OCI-LY1 (cell line): ENCODE measurements at regions not wholly inside any gene's neighbourhood (a gene's known extent, or its start where the extent isn't known, plus 50 kb on each side); places are given as distances from the start of the nearest gene placed in this dataset.

Experiments
- H2AFZ ChIP-seq: fragments of 200-600 bp; sonication (generic), shearing (Covaris generic); 2 replicates; pipeline ENCODE4 v1.6.0; 2014; ENCODE audit warnings: antibody characterized with exemption, mild to moderate bottlenecking, low read length
- H3F3A ChIP-seq: fragments of 200-600 bp; sonication (generic), shearing (Covaris generic); 2 replicates; pipeline ENCODE4 v1.6.0; 2014; ENCODE audit warnings: mild to moderate bottlenecking, antibody characterized with exemption, low read length, moderate library complexity; ENCODE audit not compliant: insufficient read depth
- H3K27ac ChIP-seq: fragments of 200-600 bp; sonication (generic); 2 replicates; pipeline ENCODE4 v1.5.1; 2014; ENCODE audit warnings: low read length, mixed run types, mild to moderate bottlenecking, low read depth; ENCODE audit not compliant: poor library complexity, severe bottlenecking
- H3K27me3 ChIP-seq: fragments of 200-600 bp; sonication (generic); 2 replicates; pipeline ENCODE4 v1.6.0; 2014; ENCODE audit warnings: antibody characterized with exemption, mild to moderate bottlenecking, low read length, moderate library complexity; ENCODE audit not compliant: insufficient read depth
- H3K36me3 ChIP-seq: fragments of 200-600 bp; sonication (generic); 2 replicates; pipeline ENCODE4 v1.6.1; 2014; ENCODE audit warnings: mild to moderate bottlenecking, antibody characterized with exemption, low read length, moderate library complexity, mixed read lengths; ENCODE audit not compliant: insufficient read depth
- H3K4me1 ChIP-seq: fragments of 200-600 bp; sonication (generic); 2 replicates; pipeline ENCODE4 v1.5.1; 2014; ENCODE audit warnings: mild to moderate bottlenecking, low read length, moderate library complexity; ENCODE audit not compliant: insufficient read depth, severe bottlenecking
- H3K4me2 ChIP-seq: fragments of 200-600 bp; sonication (generic), shearing (Covaris generic); 2 replicates; pipeline ENCODE4 v1.6.1; 2014; ENCODE audit warnings: low read length
- H3K4me3 ChIP-seq: fragments of 200-600 bp; sonication (generic); 2 replicates; pipeline ENCODE4 v1.5.1; 2014; ENCODE audit warnings: low read length, low read depth, mild to moderate bottlenecking, mixed read lengths; ENCODE audit not compliant: poor library complexity, severe bottlenecking
- H3K79me2 ChIP-seq: fragments of 200-600 bp; shearing (Covaris generic); 2 replicates; pipeline ENCODE4 v1.6.1; 2016; ENCODE audit warnings: mixed run types, low read length, mixed read lengths; ENCODE audit not compliant: insufficient read depth
- H3K9ac ChIP-seq: fragments of 200-600 bp; sonication (generic), shearing (Covaris generic); 2 replicates; pipeline ENCODE4 v1.6.1; 2014; ENCODE audit warnings: mild to moderate bottlenecking, low read length, mixed read lengths
- H3K9me2 ChIP-seq: fragments of 200-600 bp; sonication (generic), shearing (Covaris generic); 2 replicates; pipeline ENCODE4 v1.6.1; 2014; ENCODE audit warnings: low read depth, mild to moderate bottlenecking, low read length, mixed read lengths
- H3K9me3 ChIP-seq: fragments of 200-600 bp; shearing (Covaris generic); 2 replicates; pipeline ENCODE4 v1.6.1; 2014; ENCODE audit warnings: low read length, mixed read lengths
- H4K20me1 ChIP-seq: fragments of 200-600 bp; sonication (generic), shearing (Covaris generic); 2 replicates; pipeline ENCODE4 v1.6.0; 2016; ENCODE audit warnings: mild to moderate bottlenecking, low read length; ENCODE audit not compliant: insufficient read depth
- EZH2 ChIP-seq: fragments of 200-600 bp; sonication (generic), shearing (Covaris generic); IDR thresholded peaks from 2 replicates; pipeline ENCODE4 v1.8.0; 2017; ENCODE audit warnings: borderline replicate concordance, mixed run types, mild to moderate bottlenecking, antibody characterized with exemption, low read length, moderate library complexity, mixed read lengths
- TF ChIP-seq, protein P1 (sequence below): fragments of 200-600 bp; sonication (generic), shearing (Covaris generic); IDR thresholded peaks from 2 replicates; pipeline ENCODE4 v1.5.1; 2017; ENCODE audit warnings: mild to moderate bottlenecking, antibody characterized with exemption, low read length, moderate library complexity, mixed read lengths

DNA sequence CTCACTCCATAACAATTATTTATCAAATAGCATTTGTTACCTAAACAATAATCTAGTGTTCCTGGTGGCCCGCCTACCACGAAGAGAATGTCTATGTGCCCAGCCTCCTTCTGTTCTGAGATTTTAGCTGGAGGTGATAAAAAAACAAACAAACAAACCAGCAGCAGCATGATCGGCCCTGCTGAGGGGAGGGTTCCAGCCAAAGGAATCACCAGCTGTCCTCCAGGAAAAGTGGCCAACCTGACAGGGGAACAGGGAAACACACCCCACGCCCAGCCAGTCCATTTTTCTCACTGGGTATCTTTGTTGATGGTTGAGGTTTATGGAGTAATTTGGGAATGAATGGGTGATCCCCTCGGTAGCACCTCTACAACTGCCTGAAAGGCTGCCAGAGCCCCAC is 203.0 kb upstream of the DYNLRB2 start:
- Histone ChIP-seq H2AFZ (no peak overlapping the region), H3K9me3 (no peaks in the 10 kb centered on the region), H3K27ac (no peak overlapping the region), H3F3A (no peaks in the 10 kb centered on the region), H3K27me3 (no peaks in the 10 kb centered on the region), H3K4me3 (no peak overlapping the region), H3K4me1 (no peaks in the 10 kb centered on the region), H3K9ac (no peak overlapping the region), H4K20me1 (no peaks in the 10 kb centered on the region), H3K9me2 (no peaks in the 10 kb centered on the region), H3K36me3 (no peaks in the 10 kb centered on the region), H3K4me2 (no peak overlapping the region), H3K79me2 (no peaks in the 10 kb centered on the region)
- TF ChIP-seq, protein P1, sequence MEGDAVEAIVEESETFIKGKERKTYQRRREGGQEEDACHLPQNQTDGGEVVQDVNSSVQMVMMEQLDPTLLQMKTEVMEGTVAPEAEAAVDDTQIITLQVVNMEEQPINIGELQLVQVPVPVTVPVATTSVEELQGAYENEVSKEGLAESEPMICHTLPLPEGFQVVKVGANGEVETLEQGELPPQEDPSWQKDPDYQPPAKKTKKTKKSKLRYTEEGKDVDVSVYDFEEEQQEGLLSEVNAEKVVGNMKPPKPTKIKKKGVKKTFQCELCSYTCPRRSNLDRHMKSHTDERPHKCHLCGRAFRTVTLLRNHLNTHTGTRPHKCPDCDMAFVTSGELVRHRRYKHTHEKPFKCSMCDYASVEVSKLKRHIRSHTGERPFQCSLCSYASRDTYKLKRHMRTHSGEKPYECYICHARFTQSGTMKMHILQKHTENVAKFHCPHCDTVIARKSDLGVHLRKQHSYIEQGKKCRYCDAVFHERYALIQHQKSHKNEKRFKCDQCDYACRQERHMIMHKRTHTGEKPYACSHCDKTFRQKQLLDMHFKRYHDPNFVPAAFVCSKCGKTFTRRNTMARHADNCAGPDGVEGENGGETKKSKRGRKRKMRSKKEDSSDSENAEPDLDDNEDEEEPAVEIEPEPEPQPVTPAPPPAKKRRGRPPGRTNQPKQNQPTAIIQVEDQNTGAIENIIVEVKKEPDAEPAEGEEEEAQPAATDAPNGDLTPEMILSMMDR, result no peak
- TF ChIP-seq EZH2, result no peak

DNA sequence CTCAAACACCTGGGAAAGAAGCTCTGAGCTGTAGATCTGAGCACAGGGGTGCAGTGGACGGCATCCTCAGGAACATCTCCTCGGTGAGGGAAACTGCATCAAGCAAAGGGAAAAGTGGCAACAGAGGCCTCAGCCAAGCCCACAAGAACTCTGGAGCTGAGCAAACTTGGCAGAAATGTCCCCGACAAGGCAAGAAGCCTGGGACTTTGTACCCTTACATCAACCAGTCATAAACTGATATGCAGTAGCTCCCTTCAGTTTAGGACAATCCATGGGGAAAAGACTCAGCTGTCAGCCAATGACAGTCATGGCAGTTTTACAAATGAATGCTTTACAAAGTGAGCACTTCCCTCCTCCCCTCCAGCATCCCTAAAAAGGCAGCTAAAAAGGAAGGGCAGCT is 210.0 kb upstream of the DYNLRB2 start:
- no peaks in the 10 kb centered on the region for H4K20me1 ChIP-seq
- H3K9ac ChIP-seq, result no peak overlapping the region
- no peaks in the 10 kb centered on the region for H3F3A ChIP-seq
- H3K36me3 ChIP-seq, result no peaks in the 10 kb centered on the region
- no peak overlapping the region for H2AFZ ChIP-seq
- no peaks in the 10 kb centered on the region for H3K4me1 ChIP-seq
- H3K79me2 ChIP-seq, result no peaks in the 10 kb centered on the region
- no peaks in the 10 kb centered on the region for H3K9me3 ChIP-seq
- H3K27me3 ChIP-seq, result no peaks in the 10 kb centered on the region
- no peak overlapping the region for H3K4me3 ChIP-seq
- H3K9me2 ChIP-seq, result no peaks in the 10 kb centered on the region
- H3K4me2 ChIP-seq, result no peak overlapping the region
- H3K27ac ChIP-seq, result no peak overlapping the region
- TF ChIP-seq EZH2, result no peak
- TF ChIP-seq, protein P1, result no peak

DNA sequence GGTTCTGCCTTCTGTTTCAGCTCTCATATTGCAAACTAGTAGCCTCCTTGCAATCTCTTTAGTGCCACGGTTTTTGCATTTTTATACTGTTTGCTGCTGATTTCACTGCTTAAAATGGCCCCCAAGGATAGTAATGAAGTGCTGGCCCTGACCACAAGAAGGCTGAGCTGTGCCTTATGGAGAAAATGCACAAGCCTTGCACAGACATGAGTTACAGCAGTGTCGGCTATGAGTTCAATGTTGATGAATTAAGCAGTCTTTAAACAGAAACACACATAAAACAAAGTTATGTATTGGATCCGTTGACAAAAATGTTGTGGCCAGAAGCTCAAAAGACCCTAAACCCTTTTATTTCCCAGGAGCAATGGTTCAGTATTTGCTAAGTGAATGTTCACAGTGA is 210.6 kb upstream of the DYNLRB2 start:
- Histone ChIP-seq H4K20me1 (no peaks in the 10 kb centered on the region), H3K79me2 (no peaks in the 10 kb centered on the region), H3F3A (no peaks in the 10 kb centered on the region), H3K9me2 (no peaks in the 10 kb centered on the region), H3K9ac (no peak overlapping the region), H3K36me3 (no peaks in the 10 kb centered on the region), H3K4me3 (no peak overlapping the region), H3K27ac (no peak overlapping the region), H3K27me3 (no peaks in the 10 kb centered on the region), H3K9me3 (no peaks in the 10 kb centered on the region), H3K4me2 (no peak overlapping the region), H2AFZ (no peak overlapping the region), H3K4me1 (no peaks in the 10 kb centered on the region)
- TF ChIP-seq, protein P1, result no peak
- TF ChIP-seq EZH2, result no peak
